HK-2 (cell line): ENCODE measurements at regions not wholly inside any gene's neighbourhood (a gene's known extent, or its start where the extent isn't known, plus 50 kb on each side); places are given as distances from the start of the nearest gene placed in this dataset.

Experiments used
- DNase-seq: peaks from one replicate; pipeline ENCODE4 v3.0.0-alpha.2; 2018; ENCODE audit not compliant: unreplicated experiment

DNA sequence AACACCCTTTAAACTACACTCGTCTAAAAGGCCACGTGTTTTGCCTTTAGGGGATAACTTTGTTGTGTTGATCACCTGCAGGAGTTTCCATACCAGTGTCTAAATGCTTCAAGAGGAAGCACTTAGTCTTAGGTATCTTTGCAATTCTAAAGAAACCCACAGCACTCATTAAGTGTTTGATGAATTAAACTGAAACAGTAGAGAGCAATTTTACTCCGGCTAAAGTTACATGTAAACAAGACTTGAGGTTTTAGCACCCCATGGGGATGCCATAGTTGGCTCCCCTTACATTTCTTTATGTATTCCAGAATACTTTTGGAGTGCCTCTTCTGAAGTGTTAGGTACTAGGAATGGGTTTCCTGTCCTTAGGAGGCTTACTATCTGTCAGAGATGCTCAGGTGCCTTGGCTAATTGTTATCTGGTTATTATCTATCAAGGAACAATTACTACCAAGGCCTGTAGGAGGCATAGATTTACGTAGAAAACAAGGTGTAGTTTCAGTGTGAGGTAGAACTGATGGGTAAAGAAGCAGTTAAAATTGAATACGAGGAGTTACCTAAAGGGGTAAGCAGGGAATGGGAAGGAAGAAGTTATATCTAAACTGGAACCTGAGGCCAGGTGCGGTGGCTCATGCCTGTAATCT lies 176.8 kb upstream of the SAMSN1 start:
- DNase-seq: no peak

- no peak for DNase-seq
These were observed 174.1 kb upstream of the SAMSN1 start for GRCh38 chr21:14720237-14720636.

DNA sequence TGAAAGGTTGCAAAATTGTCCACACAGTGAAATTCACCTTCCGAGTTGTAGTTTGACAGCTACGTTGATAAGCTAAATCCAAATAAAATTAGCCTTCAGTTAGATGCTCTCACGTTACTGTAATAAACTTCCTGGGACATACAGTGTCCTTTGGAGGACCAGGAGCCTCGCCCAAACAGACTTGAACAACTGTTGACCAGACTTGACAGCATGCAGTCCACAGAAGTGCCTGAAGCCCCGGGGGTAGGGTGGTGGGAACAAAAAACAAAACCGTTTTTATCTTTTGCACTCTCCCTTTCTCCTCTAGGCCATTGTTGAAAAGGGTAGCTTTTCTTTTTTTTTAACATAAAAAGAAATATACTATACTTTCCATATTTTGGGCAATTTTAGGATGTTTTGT lies 172.8 kb upstream of the SAMSN1 start:
- DNase-seq: no peak

DNA sequence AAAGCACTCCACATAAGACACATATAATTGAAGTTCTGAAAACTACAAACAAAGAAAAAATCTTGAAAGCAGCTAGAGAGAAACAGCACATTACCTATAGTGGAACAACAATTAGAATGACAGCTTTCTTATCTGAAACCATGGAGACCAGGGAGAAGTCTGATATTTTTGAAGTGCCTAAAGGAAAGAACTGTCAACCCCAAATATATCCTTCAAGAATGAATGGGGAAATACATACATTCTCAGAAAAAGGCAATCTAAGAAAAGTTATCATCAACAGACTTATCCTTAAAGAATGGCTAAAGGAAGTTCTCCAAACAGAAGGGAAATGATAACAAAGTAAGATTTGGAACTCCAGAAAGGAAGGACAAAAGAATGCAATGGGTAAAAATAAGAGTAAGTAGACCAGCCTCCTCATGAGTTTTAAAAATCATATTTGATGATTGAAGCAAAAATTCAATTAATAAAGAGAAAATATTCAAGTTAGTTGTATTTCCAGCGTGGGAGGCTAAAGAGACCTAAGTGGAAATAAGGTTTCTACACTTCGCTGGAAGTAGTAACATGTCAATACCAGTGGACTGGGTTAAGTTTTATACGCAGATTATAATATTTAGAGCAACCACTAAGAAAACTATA lies 170.8 kb upstream of the SAMSN1 start:
- DNase-seq: no peak

DNA sequence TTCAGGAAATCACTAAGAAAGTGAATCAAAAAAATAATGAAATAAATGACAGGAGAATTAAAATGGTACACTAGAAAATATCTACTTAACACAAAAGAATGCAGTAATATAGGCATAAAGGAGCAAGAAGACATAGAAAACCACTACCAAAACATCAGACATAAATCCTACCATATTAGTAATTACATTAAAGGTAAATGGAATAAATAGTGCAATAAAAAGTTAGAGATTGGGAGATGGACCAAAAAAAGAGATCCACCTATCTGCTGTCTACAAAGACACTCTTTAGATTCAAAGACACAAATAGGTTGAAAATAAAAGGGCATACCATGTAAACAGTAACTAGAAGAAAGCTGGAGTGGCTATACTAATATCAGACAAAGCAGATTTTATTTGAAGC lies 167.0 kb upstream of the SAMSN1 start:
- DNase-seq: no peak

GRCh38 chr21:14712121-14712715 lies 166.1 kb upstream of the SAMSN1 start:
- DNase-seq: no peak

DNA sequence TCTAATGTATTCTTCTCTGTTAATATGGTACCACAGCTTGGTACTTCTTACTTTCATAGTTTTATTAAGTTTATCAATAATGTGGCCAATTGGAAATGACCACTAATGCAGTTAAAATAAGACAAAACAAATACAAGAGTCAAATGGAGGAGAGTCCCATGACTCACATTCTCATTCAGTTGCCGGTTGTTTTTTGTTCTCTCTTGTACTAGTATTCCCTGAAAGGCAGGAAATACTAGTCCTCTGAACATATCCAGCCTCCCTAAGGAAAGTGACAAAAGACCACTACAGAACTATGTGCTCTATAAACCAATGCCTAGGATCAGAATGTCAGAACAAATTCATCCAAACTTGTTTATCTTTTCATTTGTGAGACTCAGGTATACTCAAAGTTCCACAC lies 165.2 kb upstream of the SAMSN1 start:
- no peak for DNase-seq

DNA sequence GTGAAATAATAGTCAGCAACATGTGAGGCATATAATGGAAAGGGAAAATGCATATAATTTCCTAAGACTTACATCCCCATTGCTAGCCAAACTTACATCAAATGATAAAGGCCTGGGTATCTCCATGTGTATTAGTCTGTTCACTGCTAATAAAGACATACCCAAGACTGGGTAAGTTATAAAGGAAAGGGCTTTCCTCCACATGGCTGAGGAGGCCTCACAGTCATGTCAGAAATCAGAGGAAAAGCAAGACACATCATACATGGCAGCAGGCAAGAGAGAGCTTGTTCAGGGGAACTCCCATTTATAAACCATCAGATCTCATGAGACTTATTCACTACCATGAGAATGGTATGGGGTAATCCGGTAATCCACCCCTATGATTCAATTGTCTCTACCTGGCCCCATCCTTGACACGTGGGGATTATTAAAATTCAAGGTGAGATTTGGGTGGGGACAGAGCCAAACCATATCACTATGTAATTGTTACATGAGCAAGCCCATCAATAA lies 161.5 kb upstream of the SAMSN1 start:
- DNase-seq: no peak

GRCh38 chr21:14706712-14707510 lies 160.8 kb upstream of the SAMSN1 start:
- no peak for DNase-seq

DNA sequence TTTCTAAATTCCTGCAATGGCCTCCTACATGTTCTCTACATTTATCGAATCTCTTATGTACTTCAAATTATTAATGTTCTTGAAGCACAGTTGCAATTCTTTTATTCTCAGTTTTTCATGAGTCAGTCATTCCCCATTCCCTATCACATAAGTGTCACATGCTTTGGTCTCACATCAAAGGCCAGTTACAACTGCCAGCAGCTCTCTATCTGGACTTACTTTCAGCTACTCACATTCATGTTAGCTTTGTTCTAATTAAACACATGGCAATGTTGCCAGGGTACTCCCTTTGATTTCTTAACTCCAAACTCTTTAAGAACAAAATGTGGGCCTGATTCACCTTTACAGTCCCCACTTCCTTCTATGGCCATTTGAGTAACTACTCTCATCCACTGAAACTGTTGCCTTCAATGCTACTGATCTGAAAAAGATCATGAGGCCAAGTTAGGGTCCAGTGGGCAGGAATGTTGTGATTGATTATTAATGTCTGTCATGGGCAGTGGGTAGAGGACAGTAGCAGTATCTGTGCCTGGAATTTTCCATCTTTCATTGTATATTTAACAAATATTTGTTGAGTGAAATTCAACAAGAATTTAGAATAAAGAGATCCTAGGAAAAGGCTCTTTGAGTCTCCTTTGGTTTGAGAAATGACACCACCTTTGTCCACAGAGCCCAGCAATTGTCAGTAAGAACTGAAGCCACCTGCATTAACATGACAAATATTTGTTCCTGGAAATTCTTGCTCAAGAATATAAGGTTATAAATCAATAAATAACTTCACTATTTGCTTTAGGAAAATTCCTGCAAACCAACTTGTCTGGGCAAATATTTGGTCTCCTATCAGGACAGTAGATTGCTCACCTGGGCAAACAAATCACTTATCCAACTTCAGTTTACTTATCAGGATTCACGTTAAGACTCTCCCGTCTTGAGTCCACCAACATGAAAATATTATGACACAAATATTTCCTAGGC lies 153.6 kb upstream of the SAMSN1 start:
- DNase-seq: no peak

GRCh38 chr21:14697769-14698168 lies 151.7 kb upstream of the SAMSN1 start:
- DNase-seq: no peak

DNA sequence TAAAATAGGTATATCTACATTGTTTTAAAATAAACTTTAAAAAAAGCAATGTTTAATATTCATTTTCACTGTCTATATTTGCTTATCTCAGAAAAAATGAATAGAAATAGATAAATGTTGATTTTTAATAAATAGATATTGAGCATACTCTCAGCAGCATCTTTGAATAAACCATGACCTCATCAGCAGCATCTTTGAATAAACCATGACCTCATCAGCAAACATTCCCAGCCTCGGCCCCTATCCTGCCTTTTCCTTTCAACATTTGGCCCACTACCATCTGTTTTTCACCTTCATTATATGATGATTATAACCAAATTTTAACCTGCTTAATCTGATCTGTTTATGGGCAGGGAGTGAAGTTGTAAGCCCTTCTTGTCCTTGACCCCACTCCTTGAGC lies 148.7 kb upstream of the SAMSN1 start:
- no peak for DNase-seq

DNA sequence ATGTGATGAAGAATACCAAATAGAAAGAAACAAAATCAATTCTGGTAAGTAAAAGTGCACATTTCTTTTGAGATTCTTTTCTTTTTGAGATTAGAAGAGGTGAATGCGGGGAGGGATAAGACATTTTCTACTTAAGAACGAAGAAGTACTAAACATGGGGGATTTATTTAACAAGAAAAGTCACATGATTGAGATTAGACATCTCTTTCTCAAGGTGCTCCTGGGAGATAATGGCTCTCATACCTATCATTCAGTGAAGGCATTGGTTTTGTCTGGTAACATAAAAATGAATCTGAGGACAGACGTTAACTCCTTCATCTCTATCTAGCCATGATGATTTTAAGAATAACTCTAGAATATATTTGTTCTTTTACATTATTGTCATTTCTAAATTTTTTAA lies 147.9 kb upstream of the SAMSN1 start:
- DNase-seq: no peak

- no peak for DNase-seq
These were observed 145.8 kb upstream of the SAMSN1 start for GRCh38 chr21:14691914-14692313.

DNA sequence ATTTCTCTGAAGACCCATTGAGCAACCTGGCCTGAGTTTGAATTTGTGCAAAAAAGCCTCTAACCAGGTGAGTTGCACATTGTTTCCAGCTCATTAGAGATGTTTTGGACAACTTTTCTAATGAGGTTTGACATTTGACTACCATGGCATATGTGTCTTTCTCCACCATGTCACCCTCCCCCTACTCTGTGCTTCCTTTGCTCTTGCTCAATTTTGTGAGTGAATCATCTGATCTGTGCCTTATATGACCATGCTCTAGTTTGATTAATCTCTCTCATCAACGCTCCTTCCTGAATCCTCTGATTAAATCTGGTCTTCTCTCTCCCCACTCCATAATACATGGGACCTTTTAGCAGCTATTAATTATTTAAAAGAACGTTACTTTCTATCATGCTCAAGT lies 144.8 kb upstream of the SAMSN1 start:
- DNase-seq: no peak

GRCh38 chr21:14688936-14689335 lies 142.8 kb upstream of the SAMSN1 start:
- DNase-seq: no peak

DNA sequence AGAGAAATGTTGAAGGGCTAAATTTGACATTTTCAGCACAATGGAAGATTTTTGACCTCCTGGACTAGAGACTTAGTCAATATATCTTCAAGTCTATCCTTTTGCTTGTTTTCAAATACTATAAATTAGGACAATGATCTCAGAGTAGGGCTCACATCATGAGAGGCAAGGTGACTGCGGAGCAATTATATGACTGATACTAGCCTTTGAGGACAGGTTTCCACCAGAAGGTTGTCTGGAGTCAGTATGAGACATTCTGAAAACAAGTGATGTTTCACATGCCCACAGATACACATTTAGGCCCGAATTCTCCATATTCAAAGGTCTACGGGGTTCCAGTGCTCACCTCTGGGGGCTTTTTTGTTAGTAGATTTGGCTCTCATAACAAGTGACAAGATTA lies 142.3 kb upstream of the SAMSN1 start:
- no peak for DNase-seq

GRCh38 chr21:14687268-14687625 lies 141.1 kb upstream of the SAMSN1 start:
- DNase-seq: no peak

- DNase-seq: no peak
These were observed 140.6 kb upstream of the SAMSN1 start for GRCh38 chr21:14686466-14687267.

GRCh38 chr21:14685568-14685967 lies 139.5 kb upstream of the SAMSN1 start:
- DNase-seq: no peak

DNA sequence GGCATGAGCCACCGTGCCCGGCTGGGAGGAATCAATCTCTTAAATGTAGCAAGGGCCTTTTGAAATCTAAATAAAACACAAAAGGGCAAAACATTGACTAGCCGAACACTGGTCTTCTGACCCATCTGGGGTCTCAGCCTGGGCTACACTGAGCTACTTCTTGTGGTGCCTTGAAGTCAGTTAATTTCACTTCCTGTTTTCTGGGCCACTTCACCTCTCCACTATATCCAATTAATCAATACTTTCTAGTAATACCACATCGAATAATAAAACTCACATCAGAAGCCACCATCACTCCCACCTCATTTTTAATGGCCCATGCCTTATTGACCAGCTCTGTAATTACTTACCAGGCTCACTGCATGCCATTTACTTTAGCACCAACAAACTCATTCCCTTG lies 138.0 kb upstream of the SAMSN1 start:
- no peak for DNase-seq
